Dedifferentiated amniotic fluid mesenchymal stem cell (primary cell): ENCODE measurements at regions not wholly inside any gene's neighbourhood (a gene's known extent, or its start where the extent isn't known, plus 50 kb on each side); places are given as distances from the start of the nearest gene placed in this dataset.

Experiments used
- DNase-seq: peaks from one replicate; pipeline ENCODE4 v3.0.0-alpha.2; 2016; ENCODE audit errors: extremely low spot score

DNA sequence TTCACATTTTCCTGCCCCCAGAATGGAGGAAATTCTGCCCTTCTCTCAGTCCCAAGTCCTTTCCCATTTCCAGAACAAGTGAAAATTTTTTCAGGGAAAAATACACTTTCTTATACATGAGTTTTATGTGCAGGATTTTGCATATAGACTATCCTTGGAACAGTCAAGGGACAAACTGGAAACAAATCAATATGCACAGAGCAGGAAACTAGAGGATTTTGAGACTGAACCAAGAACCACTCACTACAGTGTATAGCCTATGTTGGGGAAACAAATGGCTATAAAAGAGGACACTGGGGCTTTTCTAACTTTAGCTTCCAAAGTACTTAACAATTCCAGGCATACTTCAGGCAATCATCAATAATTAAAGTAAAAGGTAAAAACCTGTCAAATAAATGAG lies 1036.1 kb upstream of the ARRDC3 start:
- no peak for DNase-seq

DNA sequence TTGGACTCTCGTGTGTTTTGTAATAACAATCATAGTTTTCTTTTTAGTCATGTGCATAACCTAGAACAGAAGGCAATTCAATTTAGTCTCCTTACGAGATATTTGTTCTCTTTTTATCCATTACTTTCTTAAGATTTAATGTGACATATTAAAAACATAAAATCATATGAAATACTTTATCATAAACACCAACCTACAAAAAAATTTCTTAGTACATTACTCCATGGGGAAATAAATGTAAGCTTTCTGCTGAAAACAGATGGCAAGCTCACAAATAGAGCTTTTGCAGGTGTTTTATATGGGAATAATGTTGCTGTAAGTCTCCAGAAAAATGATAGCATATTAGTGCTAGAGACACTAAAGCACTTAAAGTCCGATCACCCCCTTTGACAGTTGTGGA lies 1035.2 kb upstream of the ARRDC3 start:
- DNase-seq: peak; percentile 39

DNA sequence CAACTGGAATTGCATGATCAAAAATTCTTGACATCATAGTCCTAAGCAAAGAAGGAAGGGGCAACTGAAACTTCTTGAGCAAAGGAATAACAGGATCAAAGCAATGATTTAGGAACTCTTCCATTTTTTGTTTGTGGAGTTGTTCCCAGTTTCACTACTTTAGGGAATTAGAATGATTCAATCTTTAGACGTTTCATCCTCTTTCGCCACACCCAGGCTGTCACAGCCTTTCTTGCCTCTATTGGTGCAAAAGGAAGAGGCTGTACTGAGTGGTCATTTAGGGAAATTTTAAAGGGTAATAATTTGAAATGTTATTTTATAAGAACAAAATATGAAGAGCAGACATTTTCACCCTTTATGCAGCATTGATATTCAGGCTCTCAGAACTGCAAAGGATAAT lies 1026.0 kb upstream of the ARRDC3 start:
- DNase-seq: peak; percentile 21

DNA sequence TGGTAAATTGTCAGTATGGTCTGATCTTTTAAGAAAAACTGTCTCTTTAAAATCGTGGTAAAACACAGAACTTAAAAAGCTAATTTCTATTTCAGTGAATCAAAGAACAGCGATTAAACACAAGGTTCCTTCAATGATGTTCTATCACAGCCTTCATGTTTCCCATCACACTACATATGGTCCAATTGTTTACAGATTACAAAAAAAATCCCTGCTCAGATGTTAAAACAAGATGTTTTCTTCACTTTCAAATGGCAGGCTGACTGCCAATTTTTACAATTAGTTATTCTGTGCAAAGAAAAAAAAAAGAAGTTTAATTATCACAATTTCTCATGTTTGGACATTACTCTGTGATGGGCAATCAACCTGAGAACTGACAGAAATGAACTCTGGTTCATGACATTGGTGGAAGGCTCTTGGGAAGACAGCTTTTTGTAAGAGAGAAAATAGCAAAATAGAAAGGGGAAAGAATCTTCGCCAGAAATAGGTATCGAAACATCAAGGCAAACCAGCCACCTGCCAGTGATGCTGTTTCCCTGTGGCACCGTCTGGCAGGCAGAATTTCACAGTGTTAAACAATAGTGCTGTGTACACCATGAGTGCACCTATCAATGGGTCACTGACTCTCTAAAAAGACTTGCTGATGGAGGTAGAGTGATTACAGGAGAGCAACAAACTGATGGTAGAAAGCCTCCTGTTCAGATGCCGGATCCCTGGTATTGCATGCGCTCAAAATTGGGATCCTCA lies 1020.0 kb upstream of the ARRDC3 start:
- DNase-seq: no peak

- DNase-seq: peak; percentile 20
These were observed 1018.9 kb upstream of the ARRDC3 start for GRCh38 chr5:92402045-92402444.

- DNase-seq: no peak
These were observed 1018.4 kb upstream of the ARRDC3 start for GRCh38 chr5:92401492-92401891.

- no peak for DNase-seq
These were observed 1011.8 kb upstream of the ARRDC3 start for GRCh38 chr5:92394936-92395335.

DNA sequence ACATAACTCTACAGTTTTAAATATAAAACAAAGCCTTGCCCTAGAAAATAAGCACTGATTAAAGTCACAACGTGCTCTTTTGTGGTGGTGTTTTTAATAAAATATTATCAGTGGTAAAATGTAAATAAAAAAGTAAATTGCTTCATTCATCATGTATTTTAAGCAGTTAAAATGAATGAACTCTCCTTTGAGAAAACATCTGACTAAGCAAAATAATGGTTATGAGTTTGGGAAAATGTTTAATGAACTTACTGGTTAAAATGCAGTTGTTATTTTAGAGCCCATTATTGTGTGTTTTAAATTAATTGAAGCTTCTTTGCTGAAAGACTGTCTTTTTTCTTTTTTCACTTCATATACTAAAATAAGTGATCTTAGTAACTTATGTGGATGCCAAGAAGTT lies 1007.5 kb upstream of the ARRDC3 start:
- DNase-seq: no peak

DNA sequence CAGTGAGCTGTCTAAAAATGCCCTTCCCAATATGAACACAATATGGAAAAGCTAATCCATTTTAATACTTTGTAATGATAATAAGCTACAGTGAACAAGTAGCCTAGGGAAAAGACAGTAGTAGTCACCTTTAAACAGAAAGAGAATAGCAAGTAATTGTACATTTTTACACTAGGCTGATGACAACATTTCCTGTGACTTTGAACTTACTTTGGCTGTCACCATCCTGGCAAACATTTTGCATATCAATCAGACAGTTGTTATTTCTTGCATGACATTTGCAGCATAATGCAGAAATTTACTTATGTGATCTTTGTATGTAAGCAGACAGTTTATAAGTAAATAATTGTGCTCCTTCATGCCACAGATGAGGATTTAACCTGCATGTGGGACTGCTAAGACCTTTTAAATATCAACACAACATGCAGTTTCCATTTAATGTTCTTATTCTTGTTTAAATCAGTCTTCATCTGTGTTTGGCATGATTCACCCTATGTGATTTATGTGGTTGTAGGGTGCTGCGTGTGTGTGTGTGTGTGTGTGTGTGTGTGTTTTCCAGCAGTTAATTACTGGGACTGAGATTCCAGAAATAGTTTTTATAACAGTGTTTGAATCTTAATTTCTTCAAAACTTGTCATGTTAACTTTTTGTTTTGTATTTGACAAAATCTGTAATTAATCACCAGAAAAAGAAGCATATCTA lies 997.1 kb upstream of the ARRDC3 start:
- no peak for DNase-seq

- DNase-seq: no peak
These were observed 996.0 kb upstream of the ARRDC3 start for GRCh38 chr5:92378966-92379611.

- DNase-seq: no peak
These were observed 991.7 kb upstream of the ARRDC3 start for GRCh38 chr5:92374859-92375258.

DNA sequence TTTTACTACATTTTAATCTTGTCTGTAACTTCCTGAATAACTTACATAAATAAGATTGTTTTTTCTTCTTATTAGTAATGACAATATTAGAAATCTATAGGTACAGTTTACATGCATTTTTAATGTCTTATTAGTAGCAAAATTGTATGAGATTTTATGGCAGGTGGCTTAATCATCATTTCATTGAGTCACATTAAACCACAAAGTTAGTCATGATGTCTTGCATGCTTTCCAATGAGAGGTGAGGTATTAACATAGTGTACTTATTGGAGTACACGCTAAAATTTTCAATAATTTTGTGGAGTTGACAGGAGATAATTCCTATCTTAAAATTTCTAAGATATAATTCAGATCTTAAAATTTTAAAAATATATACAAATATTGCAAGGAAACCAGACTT lies 989.6 kb upstream of the ARRDC3 start:
- no peak for DNase-seq

DNA sequence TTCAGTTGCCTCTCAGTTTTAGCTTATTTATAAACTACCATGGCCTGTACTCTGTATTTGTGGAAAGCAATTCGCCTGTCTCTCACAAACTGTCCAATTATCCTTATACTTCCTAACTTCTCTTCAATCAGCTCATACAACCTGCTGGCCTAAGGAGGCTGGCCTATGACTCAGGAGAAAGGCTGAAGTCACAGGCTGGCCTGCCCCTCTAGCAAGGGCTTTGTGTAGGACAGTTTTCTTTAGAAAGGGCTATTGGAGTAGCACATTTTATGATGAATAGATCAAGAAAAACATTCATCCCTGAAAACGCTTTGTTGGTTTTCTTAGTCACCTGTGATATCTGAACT lies 988.7 kb upstream of the ARRDC3 start:
- no peak for DNase-seq

DNA sequence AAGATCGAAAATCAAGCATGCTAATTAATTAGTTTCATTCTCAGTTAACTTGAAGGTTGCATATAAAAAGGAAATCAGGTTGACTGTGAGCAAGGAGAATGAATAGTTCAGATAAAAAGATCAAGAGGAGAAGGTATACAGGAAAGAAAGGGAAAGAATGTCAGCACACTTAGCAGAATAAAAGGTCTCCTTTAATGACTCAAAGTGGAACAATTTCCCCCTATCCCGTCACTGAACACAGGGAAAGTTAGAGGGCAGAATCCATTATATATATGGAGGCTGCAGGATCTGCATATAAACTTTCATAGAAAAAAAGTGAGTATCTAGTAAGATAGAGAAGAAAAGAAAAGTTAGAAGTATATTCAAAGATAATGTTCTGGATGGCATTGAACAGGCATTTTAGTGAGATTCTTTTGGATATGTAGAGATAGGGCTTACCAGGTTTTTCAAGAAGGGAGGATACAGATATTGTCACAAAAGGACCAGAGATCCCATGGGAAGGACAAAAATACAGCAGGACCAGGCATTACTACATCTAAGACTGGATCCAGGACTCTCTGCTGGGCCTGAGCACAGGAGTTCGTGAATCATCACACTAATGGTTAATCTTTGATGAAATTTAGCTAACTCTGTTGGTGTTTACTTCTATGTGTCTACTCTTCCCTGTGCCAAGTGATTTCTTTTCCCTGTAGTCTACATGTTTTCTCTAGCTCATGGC lies 988.2 kb upstream of the ARRDC3 start:
- no peak for DNase-seq

DNA sequence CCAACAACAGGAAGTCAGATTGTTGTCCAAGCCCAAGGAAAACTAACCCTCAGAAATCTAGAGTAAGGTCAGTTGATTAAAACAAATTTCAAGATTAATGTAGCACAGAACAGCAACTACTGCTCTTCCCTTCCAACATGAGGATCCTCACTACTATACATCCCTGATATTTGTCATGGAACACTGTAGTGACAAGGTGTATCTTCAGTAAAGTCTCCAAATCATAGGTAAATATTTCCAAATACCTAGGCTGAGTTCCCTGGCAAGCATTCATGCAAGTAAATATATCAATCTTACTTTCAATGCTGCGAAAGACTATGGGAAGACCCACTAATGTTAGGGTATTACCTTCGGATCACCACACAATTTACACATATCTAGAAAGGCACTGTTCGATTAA lies 986.9 kb upstream of the ARRDC3 start:
- DNase-seq: no peak

- DNase-seq: no peak
These were observed 986.5 kb upstream of the ARRDC3 start for GRCh38 chr5:92369587-92369986.

GRCh38 chr5:92364986-92365550 lies 982.0 kb upstream of the ARRDC3 start:
- peak; percentile 76 for DNase-seq

DNA sequence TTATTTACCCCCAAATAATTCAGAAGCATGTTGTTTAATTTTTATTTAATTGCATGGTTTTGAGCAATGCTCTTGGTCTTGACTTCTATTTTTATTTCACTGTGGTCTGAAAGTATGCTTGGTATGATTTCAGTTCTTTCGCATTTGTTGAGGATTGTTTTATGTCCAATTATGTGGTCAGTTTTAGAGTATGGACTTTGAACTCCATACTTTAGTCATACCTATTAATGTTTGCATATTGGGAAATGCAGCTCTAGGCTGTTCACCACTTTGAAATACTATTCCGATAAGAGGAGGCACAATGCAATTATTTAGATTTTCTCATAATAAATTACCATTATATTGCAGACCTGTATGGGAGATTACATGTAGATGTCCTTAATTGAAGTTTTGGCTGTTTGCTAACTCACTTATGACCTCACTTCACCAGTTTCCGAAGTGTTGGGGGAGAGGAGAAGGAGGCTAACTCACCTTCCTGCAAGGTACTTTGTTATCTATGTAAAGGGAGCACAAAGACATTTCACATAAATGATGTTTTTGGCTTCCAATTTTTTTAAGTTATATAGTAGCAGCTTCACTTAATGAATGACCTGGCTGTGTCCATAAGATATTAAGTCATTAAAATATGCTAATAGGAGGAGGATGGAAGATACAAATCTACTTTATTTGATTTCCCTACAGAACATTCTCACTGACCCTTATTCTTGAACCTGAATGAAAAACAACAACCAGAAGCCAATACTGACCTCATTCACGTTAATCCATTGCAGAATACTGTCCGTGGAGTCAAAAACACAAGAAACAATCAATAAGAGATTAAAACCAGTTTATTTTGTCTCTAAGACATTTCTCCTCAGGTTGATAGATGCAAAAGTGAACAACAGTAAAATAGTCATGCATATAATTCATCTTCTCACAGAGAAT lies 970.3 kb upstream of the ARRDC3 start:
- DNase-seq: peak; percentile 32

GRCh38 chr5:92337772-92338234 lies 954.7 kb upstream of the ARRDC3 start:
- DNase-seq: no peak

- DNase-seq: no peak
These were observed 948.9 kb upstream of the ARRDC3 start for GRCh38 chr5:92332039-92332438.

DNA sequence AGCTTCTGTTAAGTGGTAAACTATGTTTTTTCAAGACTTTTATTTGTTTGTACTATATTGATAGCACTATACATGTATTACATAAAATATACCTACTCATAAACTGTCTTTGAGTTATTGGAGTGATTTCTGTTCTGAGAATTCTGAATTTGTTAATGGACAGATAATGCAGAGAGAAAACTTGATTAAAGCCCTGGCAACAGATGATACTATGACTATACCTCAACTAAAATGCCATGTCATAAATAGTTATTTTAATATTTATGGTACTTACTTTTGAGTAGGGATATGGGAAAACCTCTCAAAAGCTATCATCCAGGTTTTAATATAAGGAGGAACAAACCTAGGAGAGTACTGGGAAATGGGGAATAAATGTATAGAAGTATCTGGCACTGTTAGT lies 947.2 kb upstream of the ARRDC3 start:
- DNase-seq: no peak
